ENCODE measurements at regions not wholly inside any gene's neighbourhood (a gene's known extent, or its start where the extent isn't known, plus 50 kb on each side); places are given as distances from the start of the nearest gene placed in this dataset.

- ATAC-seq = no peak
- Mint-ChIP-seq H3K36me3 (ENCODE audit: low read depth) (no peaks in the 10 kb centered on the region), H3K4me3 (no peak overlapping the region), H3K27ac (no peak overlapping the region), H3K4me1 (peaks cover 12% of the 10 kb centered on the region), H3K9me3 (no peaks in the 10 kb centered on the region), H3K27me3 (ENCODE audit: insufficient read depth, low read depth, poor library complexity) (peaks cover 6% of the 10 kb centered on the region)
- H3K36me3 ChIP-seq (ENCODE audit: insufficient read depth) = no peaks in the 10 kb centered on the region
- H3K27me3 ChIP-seq (ENCODE audit: insufficient read depth) = no peaks in the 10 kb centered on the region
- no peak overlapping the region for H3K4me3 ChIP-seq
- TF ChIP-seq REST (IDR thresholded peaks at IDR 0.05; ENCODE audit: unreplicated experiment) (no peak), POLR2AphosphoS5 (IDR thresholded peaks at IDR 0.05; ENCODE audit: low read depth) (no peak), EZH2 (IDR thresholded peaks at IDR 0.05; ENCODE audit: low read depth, unreplicated experiment) (no peak), ZNF462 (CRISPR knock-in tag; IDR thresholded peaks at IDR 0.05) (no peak), JUNB (IDR thresholded peaks at IDR 0.05; ENCODE audit: unreplicated experiment) (no peak), ZNF331 (CRISPR knock-in tag; IDR thresholded peaks at IDR 0.05; ENCODE audit: low read depth) (no peak), ZNF114 (CRISPR knock-in tag; IDR thresholded peaks at IDR 0.05) (no peak), STAT1 (IDR thresholded peaks at IDR 0.05; ENCODE audit: unreplicated experiment) (no peak), CTCF (conservative IDR thresholded peaks at IDR 0.05; ENCODE audit: low read depth in 2 of 2) (no peak)
- no peaks in the 10 kb centered on the region for H3K79me2 ChIP-seq (replicated peaks; ENCODE audit: insufficient read depth)
- H3K9me2 ChIP-seq (ENCODE audit: insufficient read depth) = no peaks in the 10 kb centered on the region
- DNase-seq (ENCODE audit: low spot score) = no peak
- no peak overlapping the region; the same call in 1 of the 2 replicates for H2AFZ ChIP-seq
- H3K4me1 ChIP-seq (ENCODE audit: insufficient read depth) = peaks cover 15% of the 10 kb centered on the region; the same call in 1 of the 2 replicates
- no peaks in the 10 kb centered on the region for H3F3A ChIP-seq (replicated peaks; ENCODE audit: low read depth)
- no peak overlapping the region for H3K27ac ChIP-seq (ENCODE audit: low read depth)
- no peaks in the 10 kb centered on the region for H4K20me1 ChIP-seq (replicated peaks; ENCODE audit: insufficient read depth)
- no peak overlapping the region for H3K4me2 ChIP-seq
These were observed 51.0 kb upstream of the ACTR3 start for GRCh38 chr2:113838744-113839444.
